Hematopoietic multipotent progenitor cell treated with erythropoietin and hydrocortisone succinate and interleukin-3 and kit ligand, for 17 days (in vitro differentiated cells): ENCODE measurements at regions not wholly inside any gene's neighbourhood (a gene's known extent, or its start where the extent isn't known, plus 50 kb on each side); places are given as distances from the start of the nearest gene placed in this dataset.

Experiments used
- DNase-seq: peaks from one replicate; pipeline ENCODE4 v3.0.0-alpha.2; 2015; ENCODE audit warnings: low spot score

DNA sequence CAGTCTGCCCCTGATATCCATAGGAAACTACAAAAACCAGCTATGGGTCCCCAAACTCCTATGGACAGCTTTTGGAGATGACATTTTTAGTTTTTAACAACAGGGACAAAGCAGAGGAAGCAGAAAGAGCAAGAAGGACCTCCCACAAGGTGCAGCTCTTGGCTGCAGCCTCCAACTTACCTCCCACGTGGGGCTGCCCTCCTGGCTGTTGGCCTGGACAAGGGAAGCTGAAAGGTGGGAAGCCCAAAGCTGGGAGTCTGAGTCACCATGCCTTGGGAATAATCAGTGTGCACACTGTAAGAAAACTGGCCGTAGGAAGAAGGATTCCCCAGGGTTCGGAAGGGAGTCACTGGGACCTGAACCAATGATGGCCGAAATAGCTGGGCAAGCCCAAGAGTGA, 51.8 kb upstream of the PAX1 start:
- DNase-seq: no peak

DNA sequence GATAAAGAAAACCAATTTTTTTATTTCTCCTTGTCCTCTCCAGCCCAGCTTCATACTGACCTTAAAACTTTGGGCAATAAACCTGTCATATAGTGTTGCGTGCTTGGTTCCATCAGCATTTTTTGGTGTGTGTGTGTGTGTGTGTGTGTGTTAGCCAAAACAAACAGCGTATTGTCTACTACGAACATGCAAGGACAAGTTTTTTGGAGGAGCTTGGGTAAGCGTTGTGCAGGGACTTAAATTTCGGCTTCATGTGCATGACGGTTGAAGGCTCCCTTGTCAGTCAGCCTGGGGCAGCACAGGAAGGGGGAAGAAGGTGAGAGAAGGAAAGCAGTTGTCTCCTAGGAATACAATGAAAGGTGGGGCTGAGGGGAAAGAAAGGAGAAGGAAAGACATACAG, 62.0 kb upstream of the PAX1 start:
- DNase-seq: no peak

DNA sequence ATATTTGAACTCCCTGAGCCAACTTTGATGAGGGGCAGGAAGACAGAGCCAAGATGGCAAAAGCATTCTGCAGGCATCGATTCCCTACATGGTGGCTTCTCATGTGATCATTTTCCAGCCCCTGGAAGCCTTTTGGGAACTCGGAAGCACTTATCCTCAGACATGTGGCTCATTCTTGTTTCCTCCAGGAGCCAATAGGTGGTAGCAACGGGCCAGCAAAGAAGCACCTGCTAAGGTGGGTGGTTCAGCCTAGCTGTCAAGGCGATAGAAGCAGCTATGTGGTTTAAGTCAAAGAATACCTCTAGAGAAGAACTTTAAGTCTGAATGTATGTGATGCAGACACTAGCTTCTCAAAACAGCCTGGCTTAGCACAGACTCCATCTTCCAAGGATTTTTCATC, 64.9 kb upstream of the PAX1 start:
- no peak for DNase-seq

DNA sequence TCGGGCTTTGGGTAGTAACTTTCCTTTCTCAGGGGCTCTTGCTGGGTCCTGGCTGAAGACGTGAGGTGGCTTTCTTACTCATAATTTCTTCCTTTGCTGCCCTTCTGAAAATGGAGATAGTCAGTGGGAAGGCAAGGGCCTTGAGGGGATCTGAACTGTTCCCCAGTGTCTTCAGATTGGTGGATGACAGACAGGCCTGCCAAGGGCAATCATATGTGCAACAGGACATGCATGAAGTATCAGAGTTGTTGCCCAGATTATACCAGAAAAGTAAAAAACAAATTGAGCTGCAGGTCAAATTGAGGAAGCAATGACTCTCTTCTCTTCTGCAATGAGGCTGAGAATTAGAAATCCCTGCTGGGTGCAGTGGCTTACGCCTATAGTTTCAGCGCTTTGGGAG, 71.6 kb upstream of the PAX1 start:
- no peak for DNase-seq

DNA sequence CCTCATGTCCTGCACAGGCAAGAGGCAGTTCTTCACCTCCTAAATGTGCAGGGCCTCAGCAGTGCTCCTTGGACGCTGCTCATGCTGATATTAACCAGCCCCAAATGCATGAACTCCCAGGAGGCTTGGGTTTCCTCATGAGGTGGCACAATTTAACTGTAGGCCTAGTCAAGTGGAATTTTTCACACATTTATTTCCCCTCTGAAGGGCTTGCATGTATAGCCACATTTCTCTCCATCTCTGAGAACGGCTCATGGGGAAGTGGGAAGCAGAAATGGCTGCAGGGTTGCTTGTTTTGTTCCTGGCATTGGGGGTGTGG, 72.8 kb upstream of the PAX1 start:
- DNase-seq: no peak

DNA sequence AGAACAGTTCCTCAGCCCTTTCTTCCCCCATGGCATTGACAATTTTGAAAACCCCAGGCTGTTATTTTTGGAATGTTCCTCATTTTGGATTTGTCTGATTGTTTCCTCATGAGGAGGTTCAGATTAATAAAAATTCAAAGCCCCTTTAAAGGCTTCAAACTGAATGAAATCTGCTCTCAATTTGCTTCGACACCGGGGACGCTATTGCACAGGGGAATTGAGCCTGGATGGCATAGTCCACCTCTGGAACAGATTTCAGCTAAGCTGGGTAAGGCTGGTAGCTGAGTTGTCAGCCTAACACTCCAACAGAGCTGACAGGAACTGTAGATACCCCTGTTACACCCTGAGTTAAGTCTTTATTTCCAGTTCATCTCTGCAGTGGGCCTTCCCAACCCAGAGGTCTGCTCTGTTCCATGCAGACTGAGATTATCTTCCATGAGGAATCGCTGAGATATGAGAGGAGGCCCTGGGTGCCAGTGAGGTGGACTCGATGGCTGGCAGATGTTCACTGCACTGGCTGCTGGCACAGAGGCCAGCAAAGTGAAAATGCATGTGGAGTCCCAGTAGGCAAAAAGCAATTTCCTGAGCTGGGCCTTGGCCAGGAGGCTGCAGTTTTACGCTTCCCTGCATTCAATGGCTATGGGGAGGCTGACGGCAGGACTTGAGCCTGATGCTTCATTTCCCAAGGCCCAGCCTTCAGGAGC, 73.3 kb upstream of the PAX1 start:
- no peak for DNase-seq

DNA sequence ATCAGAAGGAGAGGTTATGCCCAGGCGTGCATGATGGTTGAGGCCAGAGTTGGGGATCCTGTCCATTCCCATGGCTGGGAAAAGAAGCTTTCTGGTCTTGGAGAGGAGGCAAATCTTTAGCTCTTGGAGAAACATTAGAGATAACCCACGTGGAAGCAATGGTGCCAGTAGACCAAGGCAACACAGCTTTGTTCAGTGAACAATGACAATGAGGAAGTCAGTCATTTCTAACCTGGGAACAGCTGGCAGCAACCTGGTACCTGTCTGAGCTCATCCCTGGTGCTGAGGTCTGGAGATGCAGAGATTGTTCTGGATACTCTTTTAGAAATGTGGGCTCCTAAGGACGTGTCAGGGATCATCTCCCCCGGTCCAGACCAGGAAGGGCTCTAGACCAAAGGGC, 76.7 kb upstream of the PAX1 start:
- DNase-seq: no peak

DNA sequence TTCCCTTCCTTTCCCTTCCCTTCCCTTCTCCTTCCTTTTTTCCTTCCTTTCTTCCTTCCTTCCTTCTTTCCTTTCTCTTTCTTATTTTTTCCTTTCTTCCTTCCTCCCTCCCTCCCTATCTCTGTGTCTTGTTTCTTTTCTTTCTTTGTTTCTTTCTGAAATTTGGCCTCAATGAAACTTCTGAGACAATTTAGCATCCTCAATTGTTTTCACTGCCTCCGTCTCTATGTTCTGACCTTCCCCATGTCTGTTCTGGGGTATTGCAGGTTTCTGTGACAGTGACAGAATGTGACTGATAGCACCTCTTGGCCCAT, 81.7 kb upstream of the PAX1 start:
- DNase-seq: no peak

DNA sequence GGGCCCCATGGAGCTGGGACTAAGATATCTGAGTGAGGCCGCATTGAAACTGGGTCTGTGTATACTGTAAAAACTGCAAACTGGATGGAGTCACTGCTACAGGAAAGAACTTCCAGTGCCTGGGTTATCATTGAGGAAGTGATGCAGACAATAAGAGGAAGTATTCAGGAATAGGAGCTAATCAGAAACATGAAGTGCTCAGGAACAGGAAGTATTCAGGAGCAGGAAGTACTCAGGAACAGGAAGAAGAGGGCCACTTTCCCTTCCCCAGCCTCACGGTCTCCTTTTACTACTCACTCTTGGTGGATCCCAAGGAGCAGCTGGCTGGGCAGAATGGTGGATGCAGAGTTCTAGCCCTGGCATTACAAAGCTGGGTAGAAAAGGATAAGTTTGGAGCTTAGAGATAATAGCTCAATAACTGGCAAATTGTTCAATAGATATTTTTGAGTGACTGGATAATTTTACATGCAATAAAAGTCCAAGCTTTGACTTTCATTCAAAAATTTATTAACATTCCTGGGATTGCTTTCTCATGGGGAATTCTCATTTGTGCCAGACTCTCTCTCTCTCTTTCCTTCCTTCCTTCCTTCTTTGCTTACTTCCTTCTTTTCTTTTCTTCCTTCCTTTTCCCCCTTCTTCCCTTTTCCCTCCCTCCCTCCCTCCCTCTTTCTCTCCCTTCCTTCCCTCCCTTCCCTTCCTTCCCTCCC, 82.2 kb upstream of the PAX1 start:
- no peak for DNase-seq

DNA sequence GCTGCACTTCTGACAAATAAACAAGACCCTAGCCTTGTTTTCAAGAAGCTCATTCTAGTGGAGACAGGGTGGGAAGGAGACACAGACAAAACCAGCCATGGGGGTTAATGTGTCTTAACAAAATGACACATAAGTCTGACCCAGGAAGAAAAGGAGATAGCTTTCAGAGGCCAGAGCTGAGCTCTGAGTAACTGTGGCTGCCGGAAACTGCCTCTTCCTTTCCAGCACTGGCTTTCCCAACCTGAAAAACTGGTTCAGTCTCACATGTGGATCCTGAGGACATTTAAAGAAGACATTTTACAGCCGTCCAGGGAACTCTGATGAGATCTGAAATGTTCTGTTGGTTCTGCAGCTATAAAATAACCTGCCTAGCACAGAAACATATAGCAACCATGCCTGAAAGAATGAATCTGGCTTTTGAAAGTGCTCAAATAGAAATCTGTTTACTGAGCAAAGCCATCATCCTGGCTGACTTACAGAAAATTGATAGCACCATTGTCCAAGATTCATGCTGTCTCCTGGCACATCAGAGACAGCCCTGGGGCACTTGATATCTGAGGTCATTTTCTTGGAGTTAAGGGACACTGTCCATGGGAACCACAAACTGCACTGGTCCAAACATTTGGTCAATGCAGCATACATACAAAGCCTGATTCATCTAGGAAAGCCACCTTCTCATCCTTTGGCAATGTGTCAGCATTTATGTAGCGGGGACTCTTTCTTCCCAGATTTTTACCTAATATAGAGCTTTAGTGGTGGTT, 83.2 kb upstream of the PAX1 start:
- DNase-seq: no peak

DNA sequence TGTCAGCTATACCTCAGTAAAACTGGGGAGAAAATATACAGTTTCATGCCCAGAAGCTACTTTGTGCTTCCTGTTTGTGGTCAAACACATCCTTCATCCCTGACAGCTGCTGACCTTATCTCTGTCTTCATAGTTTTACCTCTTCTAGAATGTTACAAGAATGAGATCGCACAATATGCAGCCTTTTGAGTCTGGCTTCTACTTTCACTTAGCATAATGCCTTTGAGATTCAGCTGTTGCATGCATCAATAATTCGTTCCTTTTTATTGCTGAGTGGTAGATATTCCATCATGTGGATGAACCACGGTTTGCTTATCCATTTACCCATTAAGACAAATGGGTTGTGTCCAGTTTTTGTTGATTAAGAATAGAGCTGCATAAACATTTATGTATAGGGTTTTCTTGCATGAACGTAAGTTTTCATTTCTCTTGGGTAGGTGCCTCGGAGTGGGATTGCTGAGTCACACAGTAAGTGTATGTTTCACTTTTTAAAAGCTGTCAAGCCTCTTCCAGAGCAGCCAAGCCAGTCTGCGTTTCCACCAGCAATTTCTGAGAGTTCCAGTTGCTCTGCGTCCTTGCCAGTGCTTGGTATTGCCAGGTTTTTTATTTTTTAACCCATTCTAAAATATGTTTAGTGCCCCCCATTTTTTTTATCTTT, 86.6 kb upstream of the PAX1 start:
- no peak for DNase-seq

DNA sequence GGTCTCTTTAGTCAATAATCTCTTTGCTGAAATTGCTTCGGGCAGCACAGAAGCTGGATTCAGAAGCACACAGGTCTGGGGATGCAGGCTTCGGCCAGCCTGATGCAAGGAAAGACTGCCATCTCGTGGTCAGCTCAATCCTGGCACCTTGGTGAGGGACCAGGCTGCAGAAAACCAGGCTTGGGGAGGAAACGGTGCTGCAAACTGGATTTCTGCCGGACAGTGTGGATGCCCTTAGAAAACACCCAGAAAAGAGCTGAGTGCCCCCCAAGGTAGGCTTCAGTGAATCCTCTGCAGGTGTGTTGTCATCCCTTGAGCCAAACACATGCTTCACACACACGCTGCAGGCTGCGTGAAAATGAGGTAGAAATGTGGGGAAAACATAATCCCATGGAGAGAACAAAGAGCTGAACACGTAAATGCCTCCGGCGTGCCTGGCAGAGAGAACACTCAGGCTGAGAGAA, 89.8 kb upstream of the PAX1 start:
- no peak for DNase-seq

DNA sequence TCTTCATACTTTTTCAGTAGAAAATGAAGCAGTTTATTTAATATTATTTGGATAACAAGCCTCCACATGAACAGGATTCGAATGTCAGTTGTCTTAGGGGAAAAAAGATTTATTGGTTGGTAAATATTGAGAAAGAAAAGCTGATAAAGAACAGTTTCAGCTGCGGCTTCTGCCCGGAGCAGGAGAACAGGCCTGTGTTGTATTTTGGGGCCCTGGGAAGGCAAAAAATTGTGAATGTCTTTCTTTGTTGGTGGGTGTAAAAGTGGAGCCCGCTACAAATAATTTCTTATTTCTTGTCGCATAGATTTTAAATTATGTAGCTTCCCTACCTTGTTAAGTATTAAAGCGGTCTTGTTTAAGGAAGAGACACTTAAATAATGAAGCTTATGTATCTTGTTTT, 90.5 kb upstream of the PAX1 start:
- DNase-seq: no peak

DNA sequence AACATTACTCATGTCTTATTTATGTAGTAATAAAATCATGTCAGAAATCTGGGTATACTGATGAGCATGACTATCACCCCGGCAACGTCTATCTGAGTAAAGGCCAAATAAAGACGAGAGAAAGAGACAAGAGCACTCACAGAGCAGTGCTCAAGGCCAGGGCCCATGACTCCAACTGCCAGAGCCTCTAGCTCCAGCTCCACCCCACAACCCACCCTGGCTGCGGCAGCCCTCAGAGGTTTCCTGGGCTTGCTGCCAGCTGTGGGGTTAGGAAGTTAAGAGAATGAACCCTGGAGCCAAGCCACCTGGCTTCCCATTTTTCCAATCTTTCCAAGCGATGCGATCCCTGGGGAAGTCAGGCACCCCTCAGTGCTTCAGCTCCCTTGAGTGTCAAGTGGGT, 92.0 kb upstream of the PAX1 start:
- no peak for DNase-seq

DNA sequence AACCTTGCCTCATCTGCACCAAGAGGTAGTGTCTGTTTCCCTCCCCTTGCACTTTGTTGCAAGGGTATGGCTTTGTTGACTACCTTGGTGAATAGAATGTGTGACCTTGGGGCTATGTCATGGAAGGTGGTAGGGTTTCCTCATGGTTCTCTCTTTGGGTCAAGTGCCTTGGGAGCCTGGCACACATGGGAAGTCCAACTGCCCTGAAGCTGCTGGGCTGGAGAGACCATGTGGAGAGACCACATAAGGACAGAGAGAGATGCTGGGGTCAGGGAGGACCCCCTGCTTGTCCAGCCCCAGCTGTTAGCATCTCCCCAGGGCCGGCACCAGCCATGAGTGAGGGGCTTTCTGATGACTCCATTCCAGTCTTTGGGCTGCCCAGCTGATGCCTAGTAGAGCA, 95.5 kb upstream of the PAX1 start:
- no peak for DNase-seq

DNA sequence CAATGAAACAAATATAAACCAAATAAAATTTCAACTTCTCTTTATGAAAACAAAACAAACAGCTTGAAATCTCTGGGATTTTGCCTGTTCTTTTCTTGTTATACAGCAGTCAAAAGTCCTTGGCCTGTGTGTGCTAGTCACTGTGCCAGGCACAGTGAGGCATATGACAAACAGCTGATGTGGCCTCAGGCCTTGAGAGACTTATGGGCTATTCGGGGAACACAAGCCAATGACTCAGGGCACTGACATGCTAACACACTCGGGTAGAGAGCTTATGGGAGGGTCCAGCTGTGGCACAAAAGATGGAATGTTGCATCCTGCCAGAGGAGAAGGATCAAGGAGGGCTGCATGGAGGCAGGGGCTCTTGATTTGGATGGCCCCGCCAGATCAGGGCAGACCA, 95.4 kb upstream of the NKX2-2 start:
- DNase-seq: no peak

DNA sequence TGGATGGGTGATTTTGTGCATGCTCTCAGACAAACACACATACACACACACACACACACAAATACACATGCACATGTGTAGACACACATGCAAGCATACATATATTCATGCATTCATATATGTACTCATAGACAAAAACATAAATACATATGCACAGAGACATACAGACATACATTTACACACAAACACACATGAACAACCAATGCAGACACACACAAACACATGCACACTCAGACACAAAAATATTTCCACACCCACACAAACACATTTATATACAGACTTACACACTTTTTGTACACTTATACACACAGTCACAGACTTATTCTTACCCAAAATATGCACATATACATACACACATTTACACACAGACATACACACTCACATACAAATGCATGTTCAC, 94.9 kb upstream of the NKX2-2 start:
- no peak for DNase-seq

DNA sequence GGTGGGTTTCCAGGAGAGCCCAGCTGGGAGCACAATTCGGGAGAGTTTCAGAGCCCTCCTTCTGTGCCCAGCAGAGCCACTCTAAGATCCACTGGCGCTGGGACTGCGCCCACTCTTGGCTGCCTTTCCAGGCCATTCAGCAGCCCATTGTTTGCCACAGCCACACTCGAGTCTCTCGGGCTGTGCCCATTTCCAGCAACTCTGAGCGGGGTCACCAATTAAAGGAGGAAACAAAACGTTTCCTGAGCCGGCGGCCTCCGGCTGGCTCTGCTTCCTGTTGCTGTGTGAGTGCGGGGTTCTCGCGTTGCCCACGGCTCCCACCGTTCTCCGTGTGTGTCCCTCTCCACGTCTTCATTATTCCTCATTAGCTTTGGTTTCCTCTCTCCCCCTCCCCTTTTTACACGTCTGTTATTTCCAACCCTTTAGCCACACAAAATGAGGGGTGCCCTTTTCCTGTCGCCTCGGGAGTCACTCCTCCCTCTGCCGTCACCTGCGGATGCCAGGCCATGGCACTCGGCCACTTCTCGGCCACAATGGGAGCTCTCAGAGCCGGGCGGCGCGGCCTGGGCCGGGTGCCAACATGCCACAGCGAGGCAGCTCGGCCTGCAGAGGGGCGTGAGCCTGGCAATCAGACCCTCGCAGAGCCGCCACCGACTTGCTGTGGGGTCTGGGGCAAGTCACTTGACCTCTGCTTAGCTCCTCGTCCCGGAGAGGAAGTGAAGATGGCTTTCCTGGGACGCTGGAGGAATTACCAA, 94.3 kb upstream of the NKX2-2 start:
- DNase-seq: no peak

DNA sequence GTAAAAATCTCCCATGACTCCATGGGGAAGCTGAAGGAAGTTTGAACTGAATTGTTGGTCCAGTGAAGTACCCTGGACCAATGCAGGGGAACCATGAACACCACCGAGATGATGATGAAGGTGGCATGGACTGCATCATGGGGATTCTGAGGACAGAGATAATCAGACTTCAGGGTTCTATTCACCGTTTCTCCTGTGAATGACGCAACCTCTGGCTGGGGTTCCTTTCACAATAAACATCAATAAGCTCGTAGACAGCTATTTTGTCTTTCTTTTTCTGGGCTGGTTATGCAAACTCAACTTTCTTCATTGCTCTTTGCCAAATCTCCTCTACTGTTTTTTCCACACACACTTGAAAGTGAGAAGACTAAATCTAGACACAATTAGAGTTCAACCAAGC, 87.9 kb upstream of the NKX2-2 start:
- no peak for DNase-seq

DNA sequence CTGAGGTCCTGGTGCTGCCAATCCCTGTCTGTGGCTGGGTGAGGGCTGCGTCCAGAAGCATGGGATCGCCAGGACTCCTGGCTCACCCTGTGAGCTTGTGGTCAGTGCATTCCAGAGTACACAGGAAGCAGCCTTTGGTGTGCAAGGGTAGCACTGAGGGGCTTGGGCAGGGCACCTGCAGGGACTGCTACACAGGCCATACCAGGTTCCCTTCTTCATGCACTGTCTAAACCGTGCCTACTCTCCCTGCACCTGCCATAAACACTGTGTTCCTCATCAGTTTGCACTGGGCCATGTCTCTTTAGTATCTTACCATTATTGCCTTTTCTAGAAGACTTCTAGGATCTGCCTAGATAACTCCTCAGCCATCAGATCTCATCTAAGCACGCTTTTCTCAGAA, 72.8 kb upstream of the NKX2-2 start:
- DNase-seq: no peak

DNA sequence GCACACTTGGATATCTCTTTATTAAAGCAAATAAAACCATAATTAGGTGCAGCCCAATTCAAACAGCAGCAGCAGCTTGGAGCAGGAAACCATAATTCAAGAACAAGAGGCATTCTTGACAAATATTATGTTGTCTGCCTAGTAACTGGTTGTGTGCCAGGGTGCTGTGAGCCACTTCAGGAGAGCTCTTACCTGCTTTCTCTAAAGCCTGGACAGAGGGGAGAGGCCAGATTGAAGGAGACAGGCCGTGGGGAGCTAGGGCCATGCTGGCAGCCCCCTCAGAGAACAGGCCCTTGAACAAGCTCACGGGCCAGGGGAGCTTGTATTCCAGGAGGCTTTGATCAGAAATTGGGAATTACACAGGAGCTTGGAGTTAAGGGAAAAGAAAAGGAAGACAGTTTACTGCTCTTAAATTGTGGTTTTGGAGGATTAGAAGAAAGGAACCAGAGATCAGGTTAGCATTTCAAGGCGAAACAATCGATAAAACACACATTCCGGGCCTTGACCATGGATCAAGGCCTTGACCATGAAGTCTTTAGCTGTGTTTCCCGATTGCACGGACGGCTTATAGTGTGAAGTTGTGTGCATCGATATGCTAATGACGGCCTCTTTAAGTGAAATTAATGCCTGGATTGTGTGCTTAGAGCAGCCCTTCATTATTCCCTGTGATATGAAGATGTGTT, 69.8 kb upstream of the NKX2-2 start:
- no peak for DNase-seq

DNA sequence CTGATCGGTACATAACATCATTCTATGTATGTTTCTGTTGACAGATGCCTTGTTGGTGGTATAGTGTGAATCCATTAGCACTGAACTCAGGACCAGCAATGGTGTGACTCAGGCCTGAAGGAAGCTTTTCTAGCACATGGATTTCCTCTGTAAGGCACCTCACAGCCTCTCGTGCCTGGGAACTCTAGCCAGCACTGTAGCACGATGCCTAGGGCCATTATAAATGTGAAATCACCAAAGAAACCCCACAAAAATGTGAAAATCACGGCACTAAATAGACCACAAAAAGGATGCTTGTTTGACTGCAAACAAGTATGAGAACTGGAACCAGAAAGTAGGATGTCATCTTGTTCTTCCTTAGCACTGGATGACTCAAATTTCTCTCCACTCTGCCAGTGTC, 63.7 kb upstream of the NKX2-2 start:
- DNase-seq: no peak
